MCF 10A (cell line): ENCODE measurements at regions not wholly inside any gene's neighbourhood (a gene's known extent, or its start where the extent isn't known, plus 50 kb on each side); places are given as distances from the start of the nearest gene placed in this dataset.

ENCODE experiments used
- BruUV-seq: library from RNA; stranded (reverse); fragments of 400-500 nt; replicated peaks from 2 replicates; lab custom pipeline; 2021; lab: Mats Ljungman, UMichigan
- CTCF ChIA-PET: fragments of 300-600 bp; sonication (Branson Sonifier 250); formaldehyde crosslinking; extraction: SDS; loops from one replicate; lab custom pipeline; 2021; ENCODE audit warnings: antibody characterized with exemption, inconsistent platforms; lab: Yijun Ruan, JAX
- POLR2A ChIA-PET: fragments of 300-600, 350-650 bp; sonication (Branson Sonifier 250); formaldehyde crosslinking; extraction: SDS; loops from one replicate; lab custom pipeline; 2020; ENCODE audit warnings: antibody characterized with exemption, inconsistent platforms; lab: Yijun Ruan, JAX
- DNase-seq: peaks from one replicate; pipeline ENCODE4 v3.0.0-alpha.2; 2018; ENCODE audit not compliant: unreplicated experiment
- H3K27ac Mint-ChIP-seq: one replicate; pipeline ENCODE4 v1.8.0; 2022; ENCODE audit warnings: mild to moderate bottlenecking, low read depth, mixed read lengths; ENCODE audit not compliant: unreplicated experiment
- H3K27me3 Mint-ChIP-seq: one replicate; pipeline ENCODE4 v1.8.0; 2022; ENCODE audit warnings: mixed read lengths; ENCODE audit not compliant: insufficient read depth, unreplicated experiment
- H3K36me3 Mint-ChIP-seq: one replicate; pipeline ENCODE4 v1.8.0; 2022; ENCODE audit warnings: mild to moderate bottlenecking, moderate library complexity, mixed read lengths; ENCODE audit not compliant: insufficient read depth, unreplicated experiment
- H3K4me1 Mint-ChIP-seq: one replicate; pipeline ENCODE4 v1.8.0; 2022; ENCODE audit warnings: mixed read lengths; ENCODE audit not compliant: insufficient read depth, unreplicated experiment
- H3K4me3 Mint-ChIP-seq: one replicate; pipeline ENCODE4 v1.8.0; 2022; ENCODE audit warnings: mild to moderate bottlenecking, moderate library complexity, mixed read lengths; ENCODE audit not compliant: unreplicated experiment
- H3K9me3 Mint-ChIP-seq: one replicate; pipeline ENCODE4 v1.8.0; 2022; ENCODE audit warnings: mixed read lengths; ENCODE audit not compliant: unreplicated experiment
- intact Hi-C: fragments of 100-400 bp; cut with micrococcal nuclease; formaldehyde crosslinking; loops from 2 replicates; pipeline ENCODE4 v1.14.1; 2022
- TF ChIP-seq, protein P1 (sequence below): fragments of 200-600 bp; IDR thresholded peaks from one replicate; pipeline ENCODE4 v1.8.0; 2022; ENCODE audit warnings: antibody characterized with exemption, mild to moderate bottlenecking; ENCODE audit not compliant: unreplicated experiment

DNA sequence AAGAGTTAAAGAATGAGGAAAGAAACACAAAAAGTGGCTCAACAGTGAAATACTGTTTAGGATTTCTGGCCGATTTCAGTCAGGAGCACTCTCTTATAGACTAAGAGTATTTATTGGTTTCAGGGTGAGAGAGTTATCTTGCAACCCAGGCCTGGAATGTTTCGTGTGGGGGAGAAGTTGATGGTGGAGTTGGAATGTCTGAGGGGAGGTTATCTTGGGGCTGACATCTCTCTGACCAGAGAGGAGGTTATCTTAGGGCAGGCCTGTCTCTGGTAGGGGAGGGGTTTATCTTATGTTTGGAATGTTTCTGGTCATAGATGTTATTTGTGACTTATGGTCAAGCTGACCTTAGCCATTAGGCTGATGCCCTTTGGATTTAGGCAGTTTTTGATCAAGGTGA, 80.3 kb downstream of the HTR1B start:
- intact Hi-C loops: no loop called here
- H3K36me3 Mint-ChIP-seq: no peaks in the 10 kb centered on the region

DNA sequence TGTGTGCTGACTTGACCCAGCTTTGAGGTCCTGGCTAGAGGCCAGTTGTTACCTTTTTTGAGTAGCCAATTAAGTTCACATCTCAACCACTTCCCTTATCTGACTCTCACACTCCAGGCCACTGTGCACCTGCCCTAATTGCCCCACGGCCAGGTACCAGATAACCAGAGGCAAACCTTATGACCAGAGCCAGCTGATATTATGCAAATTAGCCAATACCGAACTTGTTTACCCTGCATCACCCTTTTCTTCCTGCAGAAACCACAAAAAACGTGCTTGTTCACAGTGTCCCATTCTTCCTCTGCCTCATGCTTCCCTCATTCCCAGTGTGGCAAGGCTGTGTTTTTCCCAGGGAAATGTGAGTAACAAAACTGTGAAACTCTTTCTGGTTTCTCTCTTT, 89.3 kb downstream of the HTR1B start:
- peak; percentile 2 for DNase-seq
- Mint-ChIP-seq H3K4me1 (no peaks in the 10 kb centered on the region), H3K9me3 (peaks cover 12% of the 10 kb centered on the region), H3K36me3 (no peaks in the 10 kb centered on the region), H3K27me3 (no peaks in the 10 kb centered on the region), H3K4me3 (no peak overlapping the region), H3K27ac (no peak overlapping the region)
- POLR2A ChIA-PET: no interaction called here
- TF ChIP-seq, protein P1, sequence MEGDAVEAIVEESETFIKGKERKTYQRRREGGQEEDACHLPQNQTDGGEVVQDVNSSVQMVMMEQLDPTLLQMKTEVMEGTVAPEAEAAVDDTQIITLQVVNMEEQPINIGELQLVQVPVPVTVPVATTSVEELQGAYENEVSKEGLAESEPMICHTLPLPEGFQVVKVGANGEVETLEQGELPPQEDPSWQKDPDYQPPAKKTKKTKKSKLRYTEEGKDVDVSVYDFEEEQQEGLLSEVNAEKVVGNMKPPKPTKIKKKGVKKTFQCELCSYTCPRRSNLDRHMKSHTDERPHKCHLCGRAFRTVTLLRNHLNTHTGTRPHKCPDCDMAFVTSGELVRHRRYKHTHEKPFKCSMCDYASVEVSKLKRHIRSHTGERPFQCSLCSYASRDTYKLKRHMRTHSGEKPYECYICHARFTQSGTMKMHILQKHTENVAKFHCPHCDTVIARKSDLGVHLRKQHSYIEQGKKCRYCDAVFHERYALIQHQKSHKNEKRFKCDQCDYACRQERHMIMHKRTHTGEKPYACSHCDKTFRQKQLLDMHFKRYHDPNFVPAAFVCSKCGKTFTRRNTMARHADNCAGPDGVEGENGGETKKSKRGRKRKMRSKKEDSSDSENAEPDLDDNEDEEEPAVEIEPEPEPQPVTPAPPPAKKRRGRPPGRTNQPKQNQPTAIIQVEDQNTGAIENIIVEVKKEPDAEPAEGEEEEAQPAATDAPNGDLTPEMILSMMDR: no peak
- CTCF ChIA-PET: no interaction called here
- BruUV-seq: no TSS peak
- intact Hi-C loops: no loop called here

More for the DNA sequence above, 80.3 kb downstream of the HTR1B start:
- H3K27me3 Mint-ChIP-seq: no peaks in the 10 kb centered on the region
- TF ChIP-seq, protein P1: no peak
- CTCF ChIA-PET: no interaction called here
- H3K4me3 Mint-ChIP-seq: no peak overlapping the region
- no peak for DNase-seq
- H3K4me1 Mint-ChIP-seq: no peaks in the 10 kb centered on the region
- POLR2A ChIA-PET: no interaction called here
- peaks cover 7% of the 10 kb centered on the region for H3K9me3 Mint-ChIP-seq
- no TSS peak for BruUV-seq
- H3K27ac Mint-ChIP-seq: no peak overlapping the region

DNA sequence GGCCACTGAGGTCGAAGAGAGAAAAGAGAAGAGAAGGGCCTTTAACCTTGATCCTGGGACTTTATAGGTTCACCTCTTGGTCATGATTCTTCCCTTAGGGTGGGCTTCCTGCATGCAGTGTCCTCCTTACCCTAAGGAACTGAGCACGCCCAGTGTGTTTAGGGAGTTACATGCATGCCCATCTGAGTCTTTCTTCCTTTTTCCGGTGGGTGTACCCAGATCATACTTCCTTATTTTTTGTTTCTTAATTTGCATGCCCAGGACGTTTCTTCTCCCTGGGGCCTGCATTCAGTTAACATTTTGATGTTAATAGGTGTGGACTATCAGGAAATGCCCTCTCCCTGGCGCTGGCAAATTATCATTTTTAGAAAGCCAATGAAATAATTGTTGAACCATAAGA, 91.5 kb downstream of the HTR1B start:
- BruUV-seq: no TSS peak
- no peaks in the 10 kb centered on the region for H3K36me3 Mint-ChIP-seq
- ChIA-PET POLR2A (no interaction called here), CTCF (no interaction called here)
- TF ChIP-seq, protein P1: no peak
- H3K27me3 Mint-ChIP-seq: no peaks in the 10 kb centered on the region
- H3K4me1 Mint-ChIP-seq: no peaks in the 10 kb centered on the region
- H3K9me3 Mint-ChIP-seq: peaks cover 12% of the 10 kb centered on the region
- H3K27ac Mint-ChIP-seq: no peak overlapping the region
- intact Hi-C loops: no loop called here
- DNase-seq: no peak
- no peak overlapping the region for H3K4me3 Mint-ChIP-seq

DNA sequence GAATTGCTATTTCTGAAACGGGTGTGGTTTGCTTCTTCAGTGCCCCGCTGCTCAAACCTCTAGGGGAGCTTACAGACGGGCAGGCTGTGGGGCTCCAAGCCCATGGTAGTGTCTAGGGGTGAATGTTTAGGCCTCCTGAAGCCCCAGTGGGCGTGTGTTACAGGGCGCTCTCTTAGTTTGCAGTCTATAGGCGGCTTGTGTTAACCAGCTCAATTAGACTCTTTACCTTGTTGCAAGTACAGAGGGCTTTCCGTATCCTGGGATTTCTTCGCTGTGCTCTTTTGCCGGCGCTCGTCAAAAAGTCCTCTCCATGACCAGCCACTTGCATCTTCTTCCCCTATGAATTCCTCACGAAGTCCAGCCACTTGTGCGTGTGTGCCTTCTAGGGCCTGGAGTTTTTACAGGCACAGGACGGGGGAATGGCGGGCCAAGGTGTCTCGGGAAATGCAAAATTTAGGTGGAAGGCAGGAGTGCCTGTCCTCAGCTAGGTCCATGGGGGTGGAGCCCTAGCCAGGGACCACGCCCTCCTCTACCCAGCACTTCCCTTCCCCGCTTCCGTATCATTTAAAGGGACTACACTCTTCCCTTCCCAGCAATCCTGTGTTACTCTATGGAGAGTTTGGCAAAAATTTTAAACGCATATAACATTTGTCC, 94.5 kb downstream of the HTR1B start:
- Mint-ChIP-seq H3K27ac (peak overlapping the region; percentile 85), H3K27me3 (no peaks in the 10 kb centered on the region), H3K4me3 (peak overlapping the region; percentile 93), H3K4me1 (peaks cover 6% of the 10 kb centered on the region), H3K9me3 (peaks cover 20% of the 10 kb centered on the region), H3K36me3 (no peaks in the 10 kb centered on the region)
- POLR2A ChIA-PET: interaction anchor here (0.6 to 2.2 kb wide), 7 partner anchors 8 to 234 kb away, joined by 3 to 7 read pairs (median 3); no protein-coding TSS in a partner anchor
- BruUV-seq: TSS peak; percentile 73
- intact Hi-C loops: loop anchor here (5.0 kb wide), 1 partner anchor 84 kb away; no protein-coding TSS in a partner anchor
- CTCF ChIA-PET: interaction anchor here (0.6 to 0.9 kb wide), 3 partner anchors 10 to 1456 kb away, joined by 3 read pairs; no protein-coding TSS in a partner anchor
- TF ChIP-seq, protein P1: no peak
- DNase-seq: peak; percentile 61
